ENCODE measurements at regions not wholly inside any gene's neighbourhood (a gene's known extent, or its start where the extent isn't known, plus 50 kb on each side); places are given as distances from the start of the nearest gene placed in this dataset.

DNA sequence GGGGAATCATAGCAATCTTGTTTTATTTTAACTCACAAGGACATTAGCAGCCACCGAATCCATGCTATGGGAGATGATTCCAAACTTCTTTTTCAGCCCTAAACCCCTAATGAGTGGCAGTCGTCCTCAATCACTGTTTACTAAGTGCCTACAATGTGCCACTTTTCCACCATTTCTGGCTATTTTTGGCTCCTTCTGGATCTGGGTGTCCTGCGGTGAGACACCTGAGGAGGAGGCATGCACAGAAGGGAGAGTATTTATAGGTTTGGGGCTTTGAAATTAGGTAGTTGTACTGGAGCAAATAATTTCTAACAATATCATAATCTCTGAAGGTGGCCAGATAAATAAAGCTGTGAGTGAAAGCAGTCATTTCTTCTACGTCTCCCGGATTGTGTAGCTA lies 1125.6 kb downstream of the BCL11B start:
- Histone ChIP-seq H3K4me1 (no peaks in the 10 kb centered on the region), H3K27me3 (no peaks in the 10 kb centered on the region), H3K27ac (no peak overlapping the region), H3K4me3 (replicated peaks in 1 of 3) (no peak overlapping the region), H3K36me3 (no peaks in the 10 kb centered on the region), H3K9me3 (no peaks in the 10 kb centered on the region)
- WGBS, 2 donors: 78 to 79% methylated on average over 5 of the region's 5 CpGs
- TF ChIP-seq POLR2A (IDR thresholded peaks at IDR 0.05): no peak
- TF ChIP-seq, protein P1, sequence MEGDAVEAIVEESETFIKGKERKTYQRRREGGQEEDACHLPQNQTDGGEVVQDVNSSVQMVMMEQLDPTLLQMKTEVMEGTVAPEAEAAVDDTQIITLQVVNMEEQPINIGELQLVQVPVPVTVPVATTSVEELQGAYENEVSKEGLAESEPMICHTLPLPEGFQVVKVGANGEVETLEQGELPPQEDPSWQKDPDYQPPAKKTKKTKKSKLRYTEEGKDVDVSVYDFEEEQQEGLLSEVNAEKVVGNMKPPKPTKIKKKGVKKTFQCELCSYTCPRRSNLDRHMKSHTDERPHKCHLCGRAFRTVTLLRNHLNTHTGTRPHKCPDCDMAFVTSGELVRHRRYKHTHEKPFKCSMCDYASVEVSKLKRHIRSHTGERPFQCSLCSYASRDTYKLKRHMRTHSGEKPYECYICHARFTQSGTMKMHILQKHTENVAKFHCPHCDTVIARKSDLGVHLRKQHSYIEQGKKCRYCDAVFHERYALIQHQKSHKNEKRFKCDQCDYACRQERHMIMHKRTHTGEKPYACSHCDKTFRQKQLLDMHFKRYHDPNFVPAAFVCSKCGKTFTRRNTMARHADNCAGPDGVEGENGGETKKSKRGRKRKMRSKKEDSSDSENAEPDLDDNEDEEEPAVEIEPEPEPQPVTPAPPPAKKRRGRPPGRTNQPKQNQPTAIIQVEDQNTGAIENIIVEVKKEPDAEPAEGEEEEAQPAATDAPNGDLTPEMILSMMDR (IDR thresholded peaks at IDR 0.05): no peak
- intact Hi-C loops (cut with DNase I): no loop called here
- no peak for DNase-seq

DNA sequence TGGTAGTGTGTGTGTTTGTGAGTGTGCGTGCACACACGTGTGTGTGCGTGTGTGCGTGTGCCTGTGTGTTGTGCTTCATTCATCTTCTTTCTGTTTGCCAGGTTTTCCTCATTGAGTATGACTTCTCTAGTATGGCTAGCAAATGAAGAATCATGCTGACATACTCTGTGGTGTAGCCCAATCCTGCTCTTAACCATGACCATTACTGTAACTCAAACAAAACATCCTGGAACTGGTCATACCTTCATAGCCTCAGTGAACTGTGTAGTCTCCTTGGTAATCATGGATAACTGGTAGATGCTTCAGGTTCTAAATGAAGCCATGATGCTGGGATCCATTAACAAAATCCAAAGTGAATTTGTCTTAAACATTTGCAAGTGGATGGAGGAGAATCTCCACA lies 1117.7 kb downstream of the BCL11B start:
- Histone ChIP-seq H3K36me3 (no peaks in the 10 kb centered on the region), H3K27ac (no peak overlapping the region), H3K9me3 (no peaks in the 10 kb centered on the region), H3K4me3 (replicated peaks in 1 of 3) (no peak overlapping the region), H3K4me1 (no peaks in the 10 kb centered on the region), H3K27me3 (no peaks in the 10 kb centered on the region)
- DNase-seq: no peak
- 94 to 96% methylated on average over 4 of the region's 4 CpGs for WGBS, 2 donors
- intact Hi-C loops (cut with DNase I): no loop called here
- TF ChIP-seq, protein P1 (IDR thresholded peaks at IDR 0.05): no peak
- no peak for TF ChIP-seq POLR2A (IDR thresholded peaks at IDR 0.05)

GRCh38 chr14:98156411-98156810 lies 1115.6 kb downstream of the BCL11B start:
- WGBS, 2 donors: 55 to 58% methylated on average over 8 of the region's 8 CpGs
- intact Hi-C loops (cut with DNase I): no loop called here

DNA sequence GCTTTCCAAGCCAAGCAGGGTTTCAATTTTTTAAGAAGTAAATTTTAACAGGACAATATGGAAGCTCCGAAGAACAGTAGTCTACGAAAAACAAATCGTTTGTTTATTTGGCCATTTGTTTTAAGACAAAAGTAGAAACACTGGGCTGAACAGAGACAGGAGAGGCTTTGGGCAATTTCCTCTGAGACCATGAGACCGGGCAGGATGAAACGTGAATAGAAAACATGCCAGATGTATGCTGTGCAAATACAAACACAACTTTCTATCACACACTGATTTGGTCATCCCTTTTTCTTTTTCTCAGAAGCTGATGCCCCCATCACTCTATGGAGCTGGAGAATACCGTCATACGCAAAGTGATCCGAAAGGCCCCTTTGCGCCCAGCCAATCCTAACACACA lies 1111.1 kb downstream of the BCL11B start:
- TF ChIP-seq, protein P1 (IDR thresholded peaks at IDR 0.05): no peak
- TF ChIP-seq POLR2A (IDR thresholded peaks at IDR 0.05): no peak
- Histone ChIP-seq H3K27ac (no peak overlapping the region), H3K36me3 (no peaks in the 10 kb centered on the region), H3K9me3 (no peaks in the 10 kb centered on the region), H3K4me1 (no peaks in the 10 kb centered on the region), H3K27me3 (no peaks in the 10 kb centered on the region), H3K4me3 (replicated peaks in 1 of 3) (no peak overlapping the region)
- intact Hi-C loops (cut with DNase I): no loop called here
- WGBS, 2 donors: 79 to 81% methylated on average over 9 of the region's 9 CpGs
- DNase-seq: no peak

More at GRCh38 chr14:98156411-98156810, 1115.6 kb downstream of the BCL11B start:
- no peaks in the 10 kb centered on the region for H3K4me1 ChIP-seq
- H3K27ac ChIP-seq: no peak overlapping the region
- TF ChIP-seq, protein P1 (IDR thresholded peaks at IDR 0.05): no peak
- no peak for TF ChIP-seq POLR2A (IDR thresholded peaks at IDR 0.05)
- no peaks in the 10 kb centered on the region for H3K9me3 ChIP-seq
- no peaks in the 10 kb centered on the region for H3K36me3 ChIP-seq
- no peak for DNase-seq
- H3K27me3 ChIP-seq: no peaks in the 10 kb centered on the region
- H3K4me3 ChIP-seq (replicated peaks in 1 of 3): no peak overlapping the region

DNA sequence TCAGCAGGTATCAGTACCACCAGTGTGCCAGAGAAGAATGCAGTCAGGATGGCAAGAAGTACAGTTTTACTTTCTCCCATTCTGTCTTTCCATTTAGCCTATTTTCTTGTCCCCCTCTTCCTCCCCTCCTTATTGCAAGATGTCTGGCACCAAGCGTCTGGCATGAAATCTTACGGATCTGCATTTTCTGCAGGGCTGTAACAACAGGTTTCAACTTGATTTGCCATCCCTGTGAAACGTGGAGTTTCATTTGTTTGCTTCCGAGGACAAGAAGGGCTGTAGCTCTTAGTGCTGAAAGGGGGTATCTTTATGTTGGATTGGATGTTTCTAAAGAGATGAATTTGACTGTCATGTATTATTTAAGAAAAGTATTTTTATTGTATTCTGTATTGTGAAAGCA lies 1110.6 kb downstream of the BCL11B start:
- intact Hi-C loops (cut with DNase I): no loop called here
- no peak for DNase-seq
- Histone ChIP-seq H3K4me3 (replicated peaks in 1 of 3) (no peak overlapping the region), H3K9me3 (no peaks in the 10 kb centered on the region), H3K27ac (no peak overlapping the region), H3K27me3 (no peaks in the 10 kb centered on the region), H3K4me1 (no peaks in the 10 kb centered on the region), H3K36me3 (no peaks in the 10 kb centered on the region)
- WGBS, 2 donors: 24 to 26% methylated on average over 4 of the region's 4 CpGs
- no peak for TF ChIP-seq POLR2A (IDR thresholded peaks at IDR 0.05)
- TF ChIP-seq, protein P1 (IDR thresholded peaks at IDR 0.05): no peak
